ENCODE measurements at regions not wholly inside any gene's neighbourhood (a gene's known extent, or its start where the extent isn't known, plus 50 kb on each side); places are given as distances from the start of the nearest gene placed in this dataset.

DNA sequence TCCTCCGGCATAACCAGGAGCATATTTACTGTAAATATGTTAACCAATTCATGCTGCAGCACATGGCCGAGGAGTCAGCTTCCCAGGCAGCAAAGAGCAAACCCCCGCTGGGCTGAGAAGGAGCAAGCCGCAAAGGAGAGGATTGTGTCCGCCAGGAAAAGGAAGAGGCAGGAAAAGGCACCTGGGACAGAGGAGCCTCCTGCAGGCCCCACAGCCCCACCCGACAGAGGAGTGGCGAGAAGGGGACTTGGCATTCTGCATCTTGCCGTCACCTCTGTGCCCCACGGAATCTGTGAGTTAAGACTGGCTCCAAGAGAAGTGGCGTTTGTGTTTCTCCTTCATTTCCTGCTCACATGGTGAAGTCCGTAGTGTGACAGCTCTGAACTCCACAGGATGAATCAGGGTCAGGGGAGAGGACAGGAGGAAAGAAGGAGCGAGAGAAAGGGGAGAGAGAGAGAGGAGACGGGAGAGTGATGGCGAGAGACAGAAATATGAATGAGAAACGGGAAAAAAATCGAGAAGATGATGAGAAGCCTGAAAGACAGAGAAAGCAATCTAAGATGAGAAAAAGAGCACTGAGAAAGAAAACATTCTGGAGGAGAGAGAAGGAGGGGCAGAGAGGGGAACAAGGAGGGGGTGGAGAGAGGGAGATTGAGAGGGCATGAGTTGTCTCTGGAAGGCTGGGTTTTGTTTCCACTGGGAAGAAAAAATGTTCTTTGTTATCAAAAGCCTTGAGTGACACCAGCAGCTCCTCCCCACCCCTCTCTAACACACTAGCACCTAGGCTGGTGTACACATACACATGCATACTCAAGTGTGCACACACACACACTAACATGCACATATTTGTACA is 489.6 kb downstream of the MN1 start:
- TF ChIP-seq POLR2A (IDR thresholded peaks at IDR 0.05) = no peak
- TF ChIP-seq CTCF (IDR thresholded peaks at IDR 0.05) = no peak
- Histone ChIP-seq H3K9me3 (no peaks in the 10 kb centered on the region), H3K27ac (no peak overlapping the region), H3K4me3 (replicated peaks in 1 of 3) (no peak overlapping the region), H3K4me1 (peaks cover 8 to 11% of the 10 kb centered on the region in 2 donors), H3K27me3 (no peaks in the 10 kb centered on the region), H3K36me3 (no peaks in the 10 kb centered on the region)
- DNase-seq = peak; percentile 6 to 13
- 20 to 26% methylated on average over 16 of the region's 16 CpGs for WGBS, 2 donors
- intact Hi-C loops (cut with DNase I) = no loop called here

GRCh38 chr22:27312565-27312964 is 489.0 kb downstream of the MN1 start:
- DNase-seq = no peak
- peaks cover 8 to 11% of the 10 kb centered on the region in 2 donors for H3K4me1 ChIP-seq
- no peak overlapping the region for H3K4me3 ChIP-seq (replicated peaks in 1 of 3)
- TF ChIP-seq CTCF (IDR thresholded peaks at IDR 0.05) (no peak), POLR2A (IDR thresholded peaks at IDR 0.05) (no peak)
- no peak overlapping the region for H3K27ac ChIP-seq
- H3K27me3 ChIP-seq = no peaks in the 10 kb centered on the region
- H3K36me3 ChIP-seq = no peaks in the 10 kb centered on the region
- no peaks in the 10 kb centered on the region for H3K9me3 ChIP-seq
- 78 to 81% methylated on average over 8 of the region's 8 CpGs for WGBS, 2 donors
- intact Hi-C loops (cut with DNase I) = no loop called here

GRCh38 chr22:27312966-27313855 is 488.3 kb downstream of the MN1 start:
- no peak for DNase-seq
- no peak for TF ChIP-seq POLR2A (IDR thresholded peaks at IDR 0.05)
- TF ChIP-seq CTCF (IDR thresholded peaks at IDR 0.05) = no peak
- no peaks in the 10 kb centered on the region for H3K36me3 ChIP-seq
- H3K4me3 ChIP-seq (replicated peaks in 1 of 3) = no peak overlapping the region
- 64 to 77% methylated on average over 13 of the region's 13 CpGs for WGBS, 2 donors
- no peaks in the 10 kb centered on the region for H3K27me3 ChIP-seq
- H3K4me1 ChIP-seq = peaks cover 8 to 11% of the 10 kb centered on the region in 2 donors
- intact Hi-C loops (cut with DNase I) = no loop called here
- no peaks in the 10 kb centered on the region for H3K9me3 ChIP-seq
- no peak overlapping the region for H3K27ac ChIP-seq

GRCh38 chr22:27314276-27314807 is 487.2 kb downstream of the MN1 start:
- TF ChIP-seq POLR2A (IDR thresholded peaks at IDR 0.05) (no peak), CTCF (IDR thresholded peaks at IDR 0.05) (no peak)
- Histone ChIP-seq H3K4me3 (replicated peaks in 1 of 3) (no peak overlapping the region), H3K36me3 (no peaks in the 10 kb centered on the region), H3K27me3 (no peaks in the 10 kb centered on the region), H3K9me3 (no peaks in the 10 kb centered on the region), H3K4me1 (peaks cover 8 to 11% of the 10 kb centered on the region in 2 donors), H3K27ac (no peak overlapping the region)
- no peak for DNase-seq
- 81 to 88% methylated on average over 9 of the region's 9 CpGs for WGBS, 2 donors
- intact Hi-C loops (cut with DNase I) = no loop called here
